ENCODE measurements at regions not wholly inside any gene's neighbourhood (a gene's known extent, or its start where the extent isn't known, plus 50 kb on each side); places are given as distances from the start of the nearest gene placed in this dataset.

- H3K4me3 Mint-ChIP-seq, result no peak overlapping the region
- TF ChIP-seq, protein P1, sequence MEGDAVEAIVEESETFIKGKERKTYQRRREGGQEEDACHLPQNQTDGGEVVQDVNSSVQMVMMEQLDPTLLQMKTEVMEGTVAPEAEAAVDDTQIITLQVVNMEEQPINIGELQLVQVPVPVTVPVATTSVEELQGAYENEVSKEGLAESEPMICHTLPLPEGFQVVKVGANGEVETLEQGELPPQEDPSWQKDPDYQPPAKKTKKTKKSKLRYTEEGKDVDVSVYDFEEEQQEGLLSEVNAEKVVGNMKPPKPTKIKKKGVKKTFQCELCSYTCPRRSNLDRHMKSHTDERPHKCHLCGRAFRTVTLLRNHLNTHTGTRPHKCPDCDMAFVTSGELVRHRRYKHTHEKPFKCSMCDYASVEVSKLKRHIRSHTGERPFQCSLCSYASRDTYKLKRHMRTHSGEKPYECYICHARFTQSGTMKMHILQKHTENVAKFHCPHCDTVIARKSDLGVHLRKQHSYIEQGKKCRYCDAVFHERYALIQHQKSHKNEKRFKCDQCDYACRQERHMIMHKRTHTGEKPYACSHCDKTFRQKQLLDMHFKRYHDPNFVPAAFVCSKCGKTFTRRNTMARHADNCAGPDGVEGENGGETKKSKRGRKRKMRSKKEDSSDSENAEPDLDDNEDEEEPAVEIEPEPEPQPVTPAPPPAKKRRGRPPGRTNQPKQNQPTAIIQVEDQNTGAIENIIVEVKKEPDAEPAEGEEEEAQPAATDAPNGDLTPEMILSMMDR (IDR thresholded peaks at IDR 0.05), result no peak
- no peak for DNase-seq
These were observed 62.1 kb upstream of the GPC1 start for GRCh38 chr2:240373289-240373885.

GRCh38 chr2:240374085-240374907 lies 61.2 kb upstream of the GPC1 start:
- peaks cover 62% of the 10 kb centered on the region for H3K4me1 Mint-ChIP-seq (ENCODE audit: low read depth)
- TF ChIP-seq, protein P1 (IDR thresholded peaks at IDR 0.05), result no peak
- peaks cover 9% of the 10 kb centered on the region for H3K36me3 Mint-ChIP-seq (ENCODE audit: low read depth)
- H3K27ac Mint-ChIP-seq, result peak overlapping the region; percentile 98
- H3K4me3 Mint-ChIP-seq, result no peak overlapping the region
- DNase-seq, result peak; percentile 93
- no peaks in the 10 kb centered on the region for H3K9me3 Mint-ChIP-seq
- peaks cover 2% of the 10 kb centered on the region; the same call in 1 of the 2 replicates for H3K27me3 Mint-ChIP-seq (ENCODE audit: insufficient read depth)

More at GRCh38 chr2:240373289-240373885, 62.1 kb upstream of the GPC1 start:
- H3K27ac Mint-ChIP-seq, result peak overlapping the region; percentile 98
- H3K27me3 Mint-ChIP-seq (ENCODE audit: insufficient read depth), result peaks cover 2% of the 10 kb centered on the region; the same call in 1 of the 2 replicates
- H3K36me3 Mint-ChIP-seq (ENCODE audit: low read depth), result peaks cover 6% of the 10 kb centered on the region
- H3K4me1 Mint-ChIP-seq (ENCODE audit: low read depth), result peaks cover 66% of the 10 kb centered on the region
- no peaks in the 10 kb centered on the region for H3K9me3 Mint-ChIP-seq

- peaks cover 16% of the 10 kb centered on the region for H3K36me3 Mint-ChIP-seq (ENCODE audit: low read depth)
- TF ChIP-seq, protein P1 (IDR thresholded peaks at IDR 0.05), result no peak
- DNase-seq, result no peak
- peaks cover 57% of the 10 kb centered on the region for H3K4me1 Mint-ChIP-seq (ENCODE audit: low read depth)
- H3K27ac Mint-ChIP-seq, result peak overlapping the region; percentile 98
- H3K4me3 Mint-ChIP-seq, result no peak overlapping the region
- no peaks in the 10 kb centered on the region for H3K9me3 Mint-ChIP-seq
- H3K27me3 Mint-ChIP-seq (ENCODE audit: insufficient read depth), result peaks cover 2% of the 10 kb centered on the region; the same call in 1 of the 2 replicates
These were observed 60.3 kb upstream of the GPC1 start for GRCh38 chr2:240375024-240375645.

GRCh38 chr2:240376739-240377138 lies 58.7 kb upstream of the GPC1 start:
- no peak for DNase-seq
- Mint-ChIP-seq H3K4me3 (no peak overlapping the region), H3K27me3 (ENCODE audit: insufficient read depth) (peaks cover 2% of the 10 kb centered on the region; the same call in 1 of the 2 replicates), H3K27ac (peak overlapping the region; percentile 66; the same call in 1 of the 2 replicates), H3K36me3 (ENCODE audit: low read depth) (peaks cover 24% of the 10 kb centered on the region), H3K9me3 (no peaks in the 10 kb centered on the region), H3K4me1 (ENCODE audit: low read depth) (peaks cover 46% of the 10 kb centered on the region)
- TF ChIP-seq, protein P1 (IDR thresholded peaks at IDR 0.05), result peak; percentile 33; the same call in 1 of the 2 replicates

GRCh38 chr2:240377366-240377765 lies 58.1 kb upstream of the GPC1 start:
- Mint-ChIP-seq H3K9me3 (no peaks in the 10 kb centered on the region), H3K4me3 (no peak overlapping the region), H3K36me3 (ENCODE audit: low read depth) (peaks cover 24% of the 10 kb centered on the region), H3K27ac (peak overlapping the region; percentile 66; the same call in 1 of the 2 replicates), H3K4me1 (ENCODE audit: low read depth) (peaks cover 47% of the 10 kb centered on the region), H3K27me3 (ENCODE audit: insufficient read depth) (peaks cover 2% of the 10 kb centered on the region; the same call in 1 of the 2 replicates)
- TF ChIP-seq, protein P1 (IDR thresholded peaks at IDR 0.05), result no peak
- DNase-seq, result peak; percentile 41
